ENCODE measurements at regions not wholly inside any gene's neighbourhood (a gene's known extent, or its start where the extent isn't known, plus 50 kb on each side); places are given as distances from the start of the nearest gene placed in this dataset.
"Not testable (repeated sequence)": the region's sequence is repeated elsewhere in the genome, so short reads cannot be mapped to it uniquely, and the experiment has no call there.

- DNase-seq: no peak
These were observed 179.9 kb downstream of the ATPSCKMT start for GRCh38 chr5:10069637-10070313.

DNA sequence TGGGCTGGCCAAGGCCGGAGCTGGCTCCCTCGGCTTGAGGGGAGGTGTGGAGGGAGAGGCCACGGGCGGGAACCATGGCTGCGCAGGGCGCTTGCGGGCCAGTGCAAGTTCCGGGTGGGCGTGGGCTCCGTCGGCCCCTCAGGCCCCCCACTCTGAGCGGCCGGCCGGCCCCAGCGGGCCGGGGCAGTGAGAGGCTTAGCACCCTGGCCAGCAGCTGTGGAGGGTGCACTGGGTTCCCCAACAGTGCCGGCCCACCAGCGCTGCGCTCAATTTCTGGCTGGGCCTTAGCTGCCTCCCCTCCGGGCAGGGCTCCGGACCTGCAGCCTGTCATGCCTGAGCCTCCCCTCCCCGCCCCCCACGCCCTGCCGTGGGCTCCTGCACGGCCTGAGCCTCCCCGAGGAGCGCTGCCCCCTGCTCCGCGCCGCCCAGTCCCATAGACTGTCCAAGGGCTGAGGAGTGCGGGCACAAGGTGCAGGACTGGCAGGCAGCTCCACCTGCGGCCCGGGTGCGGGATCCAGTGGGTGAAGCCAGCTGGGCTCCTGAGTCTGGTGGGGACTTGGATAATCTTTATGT is 184.2 kb downstream of the ATPSCKMT start:
- no peak for DNase-seq

DNA sequence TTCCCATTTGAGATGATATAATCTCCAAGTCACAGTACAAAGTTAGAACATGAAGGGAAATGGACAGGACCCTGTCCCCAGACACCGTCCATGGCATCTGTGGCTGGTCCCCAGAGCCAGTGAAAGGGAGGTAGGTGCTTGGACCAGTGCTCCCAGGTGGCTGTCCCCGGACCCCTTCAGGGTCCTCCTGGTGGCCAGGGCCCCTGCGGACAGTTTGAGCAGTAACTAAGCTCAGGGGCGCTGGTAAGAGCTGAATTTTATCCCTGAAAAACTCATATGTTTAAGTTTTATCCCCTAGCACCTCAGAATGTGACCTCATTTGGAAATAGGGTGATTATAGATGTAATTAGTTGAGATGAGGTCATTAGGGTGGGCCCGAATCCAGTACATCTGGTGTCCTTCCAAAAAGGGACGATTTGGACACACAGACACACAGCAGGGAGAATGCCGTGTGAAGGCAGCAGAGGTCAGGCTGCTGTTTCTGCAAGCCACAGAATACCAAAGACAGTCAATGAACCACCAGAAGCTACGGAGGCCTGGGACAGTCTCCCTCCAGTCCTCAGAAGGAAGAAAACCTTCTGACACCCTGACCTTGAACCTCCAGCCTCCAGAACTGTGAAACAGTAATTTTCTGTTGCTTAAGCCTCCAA is 185.0 kb downstream of the ATPSCKMT start:
- DNase-seq: no peak

GRCh38 chr5:10063997-10064396 is 185.7 kb downstream of the ATPSCKMT start:
- DNase-seq: no peak

DNA sequence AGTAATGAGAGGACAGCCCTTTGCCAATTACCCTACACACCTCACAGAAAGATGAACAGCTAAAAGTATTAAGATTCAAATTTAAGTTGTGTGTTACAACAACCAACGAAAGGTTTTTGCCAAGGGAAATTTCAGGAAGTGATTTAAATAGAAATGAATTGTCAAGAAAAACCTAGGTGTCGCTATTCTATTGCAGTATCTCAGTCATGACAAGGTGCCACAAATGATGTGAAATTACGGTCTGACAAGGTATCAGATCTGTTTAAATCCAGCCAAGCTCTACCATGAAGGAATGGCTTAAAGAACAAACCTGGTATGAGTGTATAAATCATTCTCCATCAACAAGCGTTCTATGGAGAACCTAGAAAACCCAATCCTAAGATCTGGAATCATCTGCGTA is 189.7 kb downstream of the ATPSCKMT start:
- no peak for DNase-seq

GRCh38 chr5:10059556-10059955 is 190.1 kb downstream of the ATPSCKMT start:
- DNase-seq: no peak

- no peak for DNase-seq
These were observed 192.3 kb downstream of the ATPSCKMT start for GRCh38 chr5:10057356-10057755.

- no peak for DNase-seq
These were observed 193.4 kb downstream of the ATPSCKMT start for GRCh38 chr5:10056228-10056760.

DNA sequence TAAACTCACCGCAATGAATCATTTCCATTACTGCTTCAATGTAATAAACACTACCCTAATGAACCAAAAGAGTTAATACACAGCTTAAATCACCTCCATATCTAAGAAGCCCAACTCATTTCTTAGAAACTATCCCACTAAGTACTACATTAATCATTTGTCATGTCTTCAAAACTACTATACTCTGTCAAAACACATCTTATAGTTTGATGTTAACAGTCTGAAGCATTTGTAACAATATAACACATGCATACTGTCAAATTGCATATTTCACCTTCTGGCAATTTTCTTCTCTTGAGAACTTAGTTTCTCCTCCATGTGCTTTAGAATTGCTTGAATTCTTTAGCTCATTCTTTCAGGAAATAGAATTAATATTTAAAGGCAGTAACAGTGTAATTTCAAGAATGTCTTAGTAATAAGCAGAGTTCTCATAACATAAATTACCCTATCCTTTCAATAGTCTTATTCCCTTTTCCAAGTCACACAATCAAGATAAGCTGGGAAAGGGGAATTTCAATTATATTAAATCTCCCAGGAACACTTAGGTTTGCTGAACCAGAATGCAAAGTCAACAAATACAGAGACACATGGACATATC is 199.7 kb downstream of the ATPSCKMT start:
- DNase-seq: no peak

DNA sequence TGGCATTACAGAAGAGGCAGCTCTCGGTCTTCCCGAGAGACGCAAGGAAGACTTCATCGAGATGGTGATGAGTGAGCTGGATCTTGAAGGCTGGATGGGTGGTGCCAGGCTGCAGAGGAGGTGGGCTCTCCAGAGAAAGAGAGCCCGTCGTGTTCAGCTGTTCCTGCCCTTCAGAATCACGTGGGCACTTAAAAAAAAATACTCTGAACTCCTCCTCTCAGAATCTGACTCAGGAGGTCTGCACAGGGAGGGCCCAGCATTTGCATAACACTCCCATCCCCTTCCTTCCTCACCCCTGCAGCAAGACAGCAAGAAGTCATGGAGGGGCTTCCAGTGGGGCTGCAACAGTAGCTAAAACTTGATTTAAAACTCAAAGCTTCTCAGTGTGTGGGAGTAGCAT is 203.0 kb downstream of the ATPSCKMT start:
- no peak for DNase-seq

GRCh38 chr5:10045376-10045775 is 204.3 kb downstream of the ATPSCKMT start:
- DNase-seq: no peak

- no peak for DNase-seq
These were observed 213.4 kb downstream of the ATPSCKMT start for GRCh38 chr5:10036136-10036815.

GRCh38 chr5:10034001-10034400 is 215.7 kb downstream of the ATPSCKMT start:
- DNase-seq: no peak

DNA sequence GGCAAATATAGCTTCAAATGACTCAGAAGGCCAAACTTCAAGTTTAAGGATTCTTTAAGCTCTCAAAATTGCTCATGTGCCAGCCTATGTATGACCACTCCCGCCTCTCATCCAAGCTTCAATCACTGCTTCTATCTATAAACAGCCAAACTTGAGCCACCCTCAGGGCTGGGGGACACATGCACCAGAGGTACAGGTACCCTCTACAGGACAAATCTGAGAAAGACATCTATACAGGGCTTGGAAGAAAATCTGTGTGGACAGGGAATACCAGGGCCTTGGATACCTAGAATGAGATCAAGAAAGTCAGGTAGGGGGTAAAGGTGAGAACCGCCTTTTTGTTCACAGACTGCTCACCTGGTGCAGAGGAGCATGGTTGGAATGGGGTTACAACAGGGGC is 217.9 kb downstream of the ATPSCKMT start:
- no peak for DNase-seq

GRCh38 chr5:10030219-10030831 is 219.4 kb downstream of the ATPSCKMT start:
- peak; percentile 21 for DNase-seq

DNA sequence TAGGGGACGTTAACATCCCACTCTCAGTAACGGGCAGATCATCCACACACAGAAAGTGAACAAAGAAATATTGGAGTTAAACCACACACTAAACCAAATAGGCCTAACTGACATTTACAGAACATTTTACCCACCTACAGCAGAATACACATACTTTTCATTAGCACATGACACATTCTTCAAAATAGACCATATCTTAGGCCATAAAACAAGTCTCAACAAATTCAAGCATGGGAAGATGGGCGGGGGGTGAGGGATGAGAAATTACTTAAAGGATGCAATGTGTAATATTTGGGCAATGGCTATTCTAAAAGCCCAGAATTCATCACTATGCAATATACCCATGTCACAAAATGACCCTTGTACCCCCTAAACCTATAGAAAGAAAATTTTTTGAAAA is 226.2 kb downstream of the ATPSCKMT start:
- no peak for DNase-seq

GRCh38 chr5:10021248-10021647 is 228.4 kb downstream of the ATPSCKMT start:
- no peak for DNase-seq

- DNase-seq: no peak
These were observed 230.5 kb downstream of the ATPSCKMT start for GRCh38 chr5:10019236-10019635.

GRCh38 chr5:10018201-10019069 is 231.3 kb downstream of the ATPSCKMT start:
- no peak for DNase-seq

DNA sequence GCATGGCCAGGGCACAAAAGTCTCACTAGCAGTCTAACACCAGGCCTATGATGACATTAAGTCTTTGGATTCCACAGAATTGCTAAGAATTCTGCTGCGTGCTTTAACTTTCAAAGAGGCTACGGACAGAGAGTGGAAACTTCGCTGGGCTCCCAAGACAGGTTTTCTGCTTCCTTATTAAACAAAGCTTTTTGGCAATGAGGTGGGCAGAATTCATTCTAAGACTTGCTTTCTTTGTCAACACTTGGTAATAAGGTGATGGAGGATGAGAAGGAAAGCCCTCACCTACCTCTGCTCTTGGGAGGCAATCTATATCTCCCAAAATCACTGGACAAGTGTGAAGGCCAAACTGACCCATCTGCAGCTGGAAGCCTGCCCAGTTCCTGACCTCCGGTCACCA is 231.9 kb downstream of the ATPSCKMT start:
- DNase-seq: no peak

DNA sequence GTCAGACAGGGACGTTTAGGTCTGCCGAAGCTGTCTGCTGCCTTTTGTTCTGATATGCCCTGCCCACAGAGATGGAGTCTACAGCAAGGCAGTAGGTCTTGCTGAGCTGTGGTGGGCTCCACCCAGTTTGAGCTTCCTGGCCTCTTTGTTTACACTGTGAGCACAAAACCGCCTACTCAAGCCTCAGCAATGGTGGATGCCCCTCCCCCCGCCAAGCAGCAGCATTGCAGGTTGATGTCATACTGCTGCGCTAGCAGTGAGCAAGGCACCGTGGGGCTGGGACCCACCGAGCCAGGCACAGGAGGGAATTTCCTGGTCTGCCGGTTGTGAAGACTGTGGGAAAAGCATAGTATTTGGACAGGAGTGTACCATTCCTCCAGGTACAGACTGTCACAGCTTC is 233.1 kb downstream of the ATPSCKMT start:
- DNase-seq: peak; percentile 6

- DNase-seq: not testable (repeated sequence)
These were observed 234.0 kb downstream of the ATPSCKMT start for GRCh38 chr5:10015681-10016080.
